GM18517 (cell line): ENCODE measurements at regions not wholly inside any gene's neighbourhood (a gene's known extent, or its start where the extent isn't known, plus 50 kb on each side); places are given as distances from the start of the nearest gene placed in this dataset.

ENCODE experiments used
- ATAC-seq: cut with Tn5 transposase; IDR thresholded peaks from one replicate; pipeline ENCODE4 v1.9.1; 2021; ENCODE audit warnings: mild to moderate bottlenecking, moderate library complexity; ENCODE audit not compliant: unreplicated experiment

- no peak for ATAC-seq
These were observed 85.6 kb downstream of the RPL22L1 start for GRCh38 chr3:170784406-170784805.

GRCh38 chr3:170780955-170781354 lies 89.0 kb downstream of the RPL22L1 start:
- ATAC-seq, result no peak

GRCh38 chr3:170780471-170780870 lies 89.5 kb downstream of the RPL22L1 start:
- no peak for ATAC-seq

GRCh38 chr3:170778240-170779217 lies 91.5 kb downstream of the RPL22L1 start:
- no peak for ATAC-seq

- ATAC-seq, result no peak
These were observed 92.5 kb downstream of the RPL22L1 start for GRCh38 chr3:170777564-170777926.

GRCh38 chr3:170776887-170777563 lies 93.0 kb downstream of the RPL22L1 start:
- ATAC-seq, result no peak

GRCh38 chr3:170773682-170774425 lies 96.1 kb downstream of the RPL22L1 start:
- no peak for ATAC-seq

GRCh38 chr3:170772175-170772574 lies 97.8 kb downstream of the RPL22L1 start:
- no peak for ATAC-seq

- no peak for ATAC-seq
These were observed 101.6 kb downstream of the RPL22L1 start for GRCh38 chr3:170768334-170768801.

- no peak for ATAC-seq
These were observed 102.4 kb downstream of the RPL22L1 start for GRCh38 chr3:170767576-170767941.

- ATAC-seq, result no peak
These were observed 103.0 kb downstream of the RPL22L1 start for GRCh38 chr3:170766823-170767575.

- no peak for ATAC-seq
These were observed 103.7 kb downstream of the RPL22L1 start for GRCh38 chr3:170766253-170766652.

GRCh38 chr3:170765419-170766078 lies 104.4 kb downstream of the RPL22L1 start:
- ATAC-seq, result no peak

GRCh38 chr3:170764017-170764416 lies 106.0 kb downstream of the RPL22L1 start:
- no peak for ATAC-seq

- no peak for ATAC-seq
These were observed 107.9 kb downstream of the RPL22L1 start for GRCh38 chr3:170762064-170762463.

GRCh38 chr3:170761103-170761502 lies 108.9 kb downstream of the RPL22L1 start:
- no peak for ATAC-seq

- ATAC-seq, result no peak
These were observed 109.8 kb downstream of the RPL22L1 start for GRCh38 chr3:170760174-170760526.

GRCh38 chr3:170759511-170760173 lies 110.4 kb downstream of the RPL22L1 start:
- ATAC-seq, result no peak

GRCh38 chr3:170757038-170757437 lies 113.0 kb downstream of the RPL22L1 start:
- ATAC-seq, result no peak

GRCh38 chr3:170754311-170754693 lies 115.7 kb downstream of the RPL22L1 start:
- ATAC-seq, result no peak
